Peyer's patch (tissue), 4 donors: ENCODE measurements at regions not wholly inside any gene's neighbourhood (a gene's known extent, or its start where the extent isn't known, plus 50 kb on each side); places are given as distances from the start of the nearest gene placed in this dataset.

Experiments
- CTCF ChIP-seq, 6 experiments: fragments of 450-650 bp in 4 of 6; fragments of 200-600 bp in 2 of 6; sonication (generic) in 1 of 6; IDR thresholded peaks; one replicate each; pipeline ENCODE4 v1.5.1; 2017 to 2019; ENCODE audit warnings: antibody characterized with exemption in 6 of 6, mild to moderate bottlenecking in 3 of 6, moderate library complexity in 1 of 6
- POLR2A ChIP-seq, 2 donors: fragments of 450-650 bp; IDR thresholded peaks; one replicate each; pipeline ENCODE4 v1.5.1; 2017; ENCODE audit warnings: antibody characterized with exemption in 2 of 2, mild to moderate bottlenecking in 2 of 2, moderate library complexity in 2 of 2

DNA sequence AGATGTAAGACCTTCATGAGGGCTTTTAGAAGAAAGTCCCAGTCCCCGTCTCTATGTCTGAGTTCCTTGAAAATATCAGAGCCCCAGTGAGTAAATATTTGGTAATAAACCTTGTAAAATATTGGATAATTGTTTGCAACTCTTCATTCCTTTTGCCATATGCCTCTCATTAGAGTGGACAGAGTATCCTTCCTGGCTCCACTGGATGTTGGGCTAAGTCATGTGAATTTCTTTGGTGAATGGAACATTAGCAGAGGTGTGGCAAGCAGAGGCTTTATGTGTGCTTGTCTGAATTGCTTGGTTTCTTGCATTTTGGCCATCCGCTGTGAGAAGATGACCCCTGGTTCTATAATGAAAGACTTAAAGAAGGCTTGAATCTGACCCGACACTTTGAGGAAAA is 490.3 kb downstream of the METTL15 start:
- no peak for TF ChIP-seq POLR2A (IDR thresholded peaks at IDR 0.05)
- no peak for TF ChIP-seq CTCF (IDR thresholded peaks at IDR 0.05)
